ENCODE measurements at regions not wholly inside any gene's neighbourhood (a gene's known extent, or its start where the extent isn't known, plus 50 kb on each side); places are given as distances from the start of the nearest gene placed in this dataset.

GRCh38 chr13:84029396-84029795 lies 147.1 kb upstream of the SLITRK1 start:
- no peaks in the 10 kb centered on the region for H3K27me3 Mint-ChIP-seq (ENCODE audit: low read depth)
- H3K27ac Mint-ChIP-seq = no peak overlapping the region
- intact Hi-C loops (cut with micrococcal nuclease) = no loop called here

GRCh38 chr13:84025824-84026223 lies 143.6 kb upstream of the SLITRK1 start:
- Mint-ChIP-seq H3K4me1 (ENCODE audit: low read depth) (no peaks in the 10 kb centered on the region), H3K9me3 (peaks cover 4% of the 10 kb centered on the region), H3K27ac (no peak overlapping the region), H3K4me3 (ENCODE audit: low read depth) (no peak overlapping the region), H3K36me3 (ENCODE audit: low read depth) (no peaks in the 10 kb centered on the region), H3K27me3 (ENCODE audit: low read depth) (no peaks in the 10 kb centered on the region)
- intact Hi-C loops (cut with micrococcal nuclease) = no loop called here
- no peak for DNase-seq (ENCODE audit: low spot score)

More at GRCh38 chr13:84029396-84029795, 147.1 kb upstream of the SLITRK1 start:
- Mint-ChIP-seq H3K4me3 (ENCODE audit: low read depth) (no peak overlapping the region), H3K9me3 (peaks cover 4% of the 10 kb centered on the region), H3K36me3 (ENCODE audit: low read depth) (no peaks in the 10 kb centered on the region), H3K4me1 (ENCODE audit: low read depth) (no peaks in the 10 kb centered on the region)
- no peak for DNase-seq (ENCODE audit: low spot score)

- no peaks in the 10 kb centered on the region for H3K36me3 Mint-ChIP-seq (ENCODE audit: low read depth)
- peaks cover 3% of the 10 kb centered on the region for H3K9me3 Mint-ChIP-seq
- no peak overlapping the region for H3K4me3 Mint-ChIP-seq (ENCODE audit: low read depth)
- DNase-seq (ENCODE audit: low spot score) = no peak
- intact Hi-C loops (cut with micrococcal nuclease) = no loop called here
- H3K27ac Mint-ChIP-seq = no peak overlapping the region
- H3K27me3 Mint-ChIP-seq (ENCODE audit: low read depth) = no peaks in the 10 kb centered on the region
- no peaks in the 10 kb centered on the region for H3K4me1 Mint-ChIP-seq (ENCODE audit: low read depth)
Measured at GRCh38 chr13:83996415-83996814, 114.1 kb upstream of the SLITRK1 start.

- H3K4me3 Mint-ChIP-seq (ENCODE audit: low read depth) = no peak overlapping the region
- intact Hi-C loops (cut with micrococcal nuclease) = no loop called here
- H3K27me3 Mint-ChIP-seq (ENCODE audit: low read depth) = no peaks in the 10 kb centered on the region
- no peak for DNase-seq (ENCODE audit: low spot score)
- H3K36me3 Mint-ChIP-seq (ENCODE audit: low read depth) = no peaks in the 10 kb centered on the region
- no peaks in the 10 kb centered on the region for H3K4me1 Mint-ChIP-seq (ENCODE audit: low read depth)
- no peaks in the 10 kb centered on the region for H3K9me3 Mint-ChIP-seq
- H3K27ac Mint-ChIP-seq = no peak overlapping the region
Measured at GRCh38 chr13:83995930-83996329, 113.7 kb upstream of the SLITRK1 start.

- intact Hi-C loops (cut with micrococcal nuclease) = no loop called here
- Mint-ChIP-seq H3K27me3 (ENCODE audit: low read depth) (no peaks in the 10 kb centered on the region), H3K4me3 (ENCODE audit: low read depth) (no peak overlapping the region), H3K27ac (no peak overlapping the region), H3K9me3 (no peaks in the 10 kb centered on the region), H3K4me1 (ENCODE audit: low read depth) (no peaks in the 10 kb centered on the region), H3K36me3 (ENCODE audit: low read depth) (no peaks in the 10 kb centered on the region)
- DNase-seq (ENCODE audit: low spot score) = no peak
Measured at GRCh38 chr13:83992566-83993358, 110.5 kb upstream of the SLITRK1 start.

- Mint-ChIP-seq H3K27ac (no peak overlapping the region), H3K4me1 (ENCODE audit: low read depth) (no peaks in the 10 kb centered on the region), H3K4me3 (ENCODE audit: low read depth) (no peak overlapping the region), H3K27me3 (ENCODE audit: low read depth) (no peaks in the 10 kb centered on the region), H3K36me3 (ENCODE audit: low read depth) (no peaks in the 10 kb centered on the region), H3K9me3 (peaks cover 12% of the 10 kb centered on the region)
- intact Hi-C loops (cut with micrococcal nuclease) = no loop called here
- no peak for DNase-seq (ENCODE audit: low spot score)
Measured at GRCh38 chr13:83987394-83987793, 105.1 kb upstream of the SLITRK1 start.

GRCh38 chr13:83984793-83985192 lies 102.5 kb upstream of the SLITRK1 start:
- Mint-ChIP-seq H3K4me1 (ENCODE audit: low read depth) (no peaks in the 10 kb centered on the region), H3K27ac (no peak overlapping the region), H3K4me3 (ENCODE audit: low read depth) (no peak overlapping the region), H3K36me3 (ENCODE audit: low read depth) (no peaks in the 10 kb centered on the region), H3K27me3 (ENCODE audit: low read depth) (no peaks in the 10 kb centered on the region), H3K9me3 (peaks cover 12% of the 10 kb centered on the region)
- DNase-seq (ENCODE audit: low spot score) = no peak
- intact Hi-C loops (cut with micrococcal nuclease) = no loop called here

- Mint-ChIP-seq H3K27me3 (ENCODE audit: low read depth) (no peaks in the 10 kb centered on the region), H3K4me1 (ENCODE audit: low read depth) (no peaks in the 10 kb centered on the region), H3K27ac (no peak overlapping the region), H3K36me3 (ENCODE audit: low read depth) (no peaks in the 10 kb centered on the region), H3K4me3 (ENCODE audit: low read depth) (no peak overlapping the region), H3K9me3 (peaks cover 17% of the 10 kb centered on the region)
- intact Hi-C loops (cut with micrococcal nuclease) = no loop called here
- no peak for DNase-seq (ENCODE audit: low spot score)
Measured at GRCh38 chr13:83980331-83980730, 98.1 kb upstream of the SLITRK1 start.

- Mint-ChIP-seq H3K4me3 (ENCODE audit: low read depth) (no peak overlapping the region), H3K27ac (no peak overlapping the region), H3K4me1 (ENCODE audit: low read depth) (no peaks in the 10 kb centered on the region), H3K27me3 (ENCODE audit: low read depth) (no peaks in the 10 kb centered on the region), H3K36me3 (ENCODE audit: low read depth) (no peaks in the 10 kb centered on the region), H3K9me3 (peaks cover 10% of the 10 kb centered on the region)
- DNase-seq (ENCODE audit: low spot score) = no peak
- intact Hi-C loops (cut with micrococcal nuclease) = no loop called here
Measured at GRCh38 chr13:83975655-83976165, 93.4 kb upstream of the SLITRK1 start.

GRCh38 chr13:83958531-83958930 lies 76.3 kb upstream of the SLITRK1 start:
- intact Hi-C loops (cut with micrococcal nuclease) = no loop called here
- H3K4me1 Mint-ChIP-seq (ENCODE audit: low read depth) = no peaks in the 10 kb centered on the region
- no peak for DNase-seq (ENCODE audit: low spot score)
- no peaks in the 10 kb centered on the region for H3K27me3 Mint-ChIP-seq (ENCODE audit: low read depth)
- no peaks in the 10 kb centered on the region for H3K36me3 Mint-ChIP-seq (ENCODE audit: low read depth)
- H3K9me3 Mint-ChIP-seq = no peaks in the 10 kb centered on the region
- H3K4me3 Mint-ChIP-seq (ENCODE audit: low read depth) = no peak overlapping the region
- H3K27ac Mint-ChIP-seq = no peak overlapping the region

- H3K4me3 Mint-ChIP-seq (ENCODE audit: low read depth) = no peak overlapping the region
- H3K27me3 Mint-ChIP-seq (ENCODE audit: low read depth) = no peaks in the 10 kb centered on the region
- H3K9me3 Mint-ChIP-seq = peaks cover 4% of the 10 kb centered on the region
- no peak for DNase-seq (ENCODE audit: low spot score)
- H3K27ac Mint-ChIP-seq = no peak overlapping the region
- H3K4me1 Mint-ChIP-seq (ENCODE audit: low read depth) = no peaks in the 10 kb centered on the region
- intact Hi-C loops (cut with micrococcal nuclease) = no loop called here
- H3K36me3 Mint-ChIP-seq (ENCODE audit: low read depth) = no peaks in the 10 kb centered on the region
Measured at GRCh38 chr13:83955011-83955410, 72.7 kb upstream of the SLITRK1 start.

GRCh38 chr13:83953916-83954315 lies 71.6 kb upstream of the SLITRK1 start:
- no peak overlapping the region for H3K4me3 Mint-ChIP-seq (ENCODE audit: low read depth)
- H3K27me3 Mint-ChIP-seq (ENCODE audit: low read depth) = no peaks in the 10 kb centered on the region
- H3K27ac Mint-ChIP-seq = no peak overlapping the region
- H3K36me3 Mint-ChIP-seq (ENCODE audit: low read depth) = no peaks in the 10 kb centered on the region
- DNase-seq (ENCODE audit: low spot score) = no peak
- H3K9me3 Mint-ChIP-seq = peaks cover 4% of the 10 kb centered on the region
- intact Hi-C loops (cut with micrococcal nuclease) = no loop called here
- no peaks in the 10 kb centered on the region for H3K4me1 Mint-ChIP-seq (ENCODE audit: low read depth)

GRCh38 chr13:83950293-83950692 lies 68.0 kb upstream of the SLITRK1 start:
- intact Hi-C loops (cut with micrococcal nuclease) = no loop called here
- no peaks in the 10 kb centered on the region for H3K27me3 Mint-ChIP-seq (ENCODE audit: low read depth)
- no peaks in the 10 kb centered on the region for H3K36me3 Mint-ChIP-seq (ENCODE audit: low read depth)
- peaks cover 4% of the 10 kb centered on the region for H3K9me3 Mint-ChIP-seq
- H3K27ac Mint-ChIP-seq = no peak overlapping the region
- DNase-seq (ENCODE audit: low spot score) = no peak
- H3K4me1 Mint-ChIP-seq (ENCODE audit: low read depth) = no peaks in the 10 kb centered on the region
- no peak overlapping the region for H3K4me3 Mint-ChIP-seq (ENCODE audit: low read depth)

Measured in activated T-helper 2 cell treated with anti-CD3 and anti-CD28 coated beads, Interferon-gamma antibody, Interleukin-2, Interleukin-4, amounts not matched to agents 10 μg/mL and 5 μg/mL and 100 μg/mL, durations not matched to agents 14 hours and 24 hours and 36 hours (primary cell).